Stromal cell of bone marrow (primary cell): ENCODE measurements at regions not wholly inside any gene's neighbourhood (a gene's known extent, or its start where the extent isn't known, plus 50 kb on each side); places are given as distances from the start of the nearest gene placed in this dataset.
"Not testable (repeated sequence)": the region's sequence is repeated elsewhere in the genome, so short reads cannot be mapped to it uniquely, and the experiment has no call there.

Experiments used
- DNase-seq: peaks from one replicate; pipeline ENCODE4 v3.0.0-alpha.2; 2012; ENCODE audit warnings: low read depth

- no peak for DNase-seq
Measured at GRCh38 chr1:238648751-238649150, 737.6 kb upstream of the CHRM3 start.

- no peak for DNase-seq
Measured at GRCh38 chr1:238648296-238648695, 738.1 kb upstream of the CHRM3 start.

- peak; percentile 94 for DNase-seq
Measured at GRCh38 chr1:238647877-238648276, 738.5 kb upstream of the CHRM3 start.

GRCh38 chr1:238642231-238642630 lies 744.1 kb upstream of the CHRM3 start:
- peak; percentile 70 for DNase-seq

- no peak for DNase-seq
Measured at GRCh38 chr1:238639861-238640260, 746.5 kb upstream of the CHRM3 start.

GRCh38 chr1:238628110-238628509 lies 737.4 kb upstream of the ZP4 start:
- no peak for DNase-seq

GRCh38 chr1:238624776-238625175 lies 734.1 kb upstream of the ZP4 start:
- DNase-seq, result no peak

GRCh38 chr1:238621405-238621804 lies 730.7 kb upstream of the ZP4 start:
- DNase-seq, result no peak

- DNase-seq, result no peak
Measured at GRCh38 chr1:238619652-238620051, 728.9 kb upstream of the ZP4 start.

- DNase-seq, result no peak
Measured at GRCh38 chr1:238611406-238611805, 720.7 kb upstream of the ZP4 start.

GRCh38 chr1:238608144-238608543 lies 717.4 kb upstream of the ZP4 start:
- no peak for DNase-seq

GRCh38 chr1:238606896-238607295 lies 716.2 kb upstream of the ZP4 start:
- no peak for DNase-seq

- DNase-seq, result no peak
Measured at GRCh38 chr1:238606457-238606856, 715.7 kb upstream of the ZP4 start.

GRCh38 chr1:238604357-238604756 lies 713.6 kb upstream of the ZP4 start:
- DNase-seq, result no peak

GRCh38 chr1:238601604-238602003 lies 710.9 kb upstream of the ZP4 start:
- DNase-seq, result not testable (repeated sequence)

- DNase-seq, result no peak
Measured at GRCh38 chr1:238596703-238597102, 706.0 kb upstream of the ZP4 start.

- no peak for DNase-seq
Measured at GRCh38 chr1:238592621-238593020, 701.9 kb upstream of the ZP4 start.

- peak; percentile 74 for DNase-seq
Measured at GRCh38 chr1:238589843-238590435, 699.2 kb upstream of the ZP4 start.

GRCh38 chr1:238582816-238583215 lies 692.1 kb upstream of the ZP4 start:
- DNase-seq, result no peak

- DNase-seq, result no peak
Measured at GRCh38 chr1:238581332-238581731, 690.6 kb upstream of the ZP4 start.

- DNase-seq, result no peak
Measured at GRCh38 chr1:238568735-238569134, 678.0 kb upstream of the ZP4 start.

- DNase-seq, result peak; percentile 12
Measured at GRCh38 chr1:238562341-238562740, 671.6 kb upstream of the ZP4 start.

- DNase-seq, result no peak
Measured at GRCh38 chr1:238558746-238559145, 668.0 kb upstream of the ZP4 start.

GRCh38 chr1:238558156-238558555 lies 667.4 kb upstream of the ZP4 start:
- peak; percentile 44 for DNase-seq

- DNase-seq, result no peak
Measured at GRCh38 chr1:238552271-238552670, 661.5 kb upstream of the ZP4 start.
